ENCODE measurements at regions not wholly inside any gene's neighbourhood (a gene's known extent, or its start where the extent isn't known, plus 50 kb on each side); places are given as distances from the start of the nearest gene placed in this dataset.

GRCh38 chr3:18652781-18653180, 227.6 kb upstream of the SATB1 start:
- no peak for TF ChIP-seq CTCF (IDR thresholded peaks at IDR 0.05; ENCODE audit: low read depth, low read length)
- no peak for DNase-seq (ENCODE audit: low read depth in 2 of 2)
- H3K4me3 ChIP-seq (replicated peaks in 1 of 2; ENCODE audit: low read depth in 2 of 2, low read length in 2 of 2), result no peak overlapping the region

GRCh38 chr3:18650731-18651130, 225.6 kb upstream of the SATB1 start:
- no peak overlapping the region for H3K4me3 ChIP-seq (replicated peaks in 1 of 2; ENCODE audit: low read depth in 2 of 2, low read length in 2 of 2)
- no peak for TF ChIP-seq CTCF (IDR thresholded peaks at IDR 0.05; ENCODE audit: low read depth, low read length)
- no peak for DNase-seq (ENCODE audit: low read depth in 2 of 2)

GRCh38 chr3:18649666-18650363, 224.7 kb upstream of the SATB1 start:
- no peak overlapping the region for H3K4me3 ChIP-seq (replicated peaks in 1 of 2; ENCODE audit: low read depth in 2 of 2, low read length in 2 of 2)
- TF ChIP-seq CTCF (IDR thresholded peaks at IDR 0.05; ENCODE audit: low read depth, low read length), result no peak
- DNase-seq (ENCODE audit: low read depth in 2 of 2), result no peak

- H3K4me3 ChIP-seq (replicated peaks in 1 of 2; ENCODE audit: low read depth in 2 of 2, low read length in 2 of 2), result no peak overlapping the region
- DNase-seq (ENCODE audit: low read depth in 2 of 2), result no peak
- TF ChIP-seq CTCF (IDR thresholded peaks at IDR 0.05; ENCODE audit: low read depth, low read length), result no peak
These were observed 223.8 kb upstream of the SATB1 start for GRCh38 chr3:18648868-18649462.

GRCh38 chr3:18648159-18648558, 223.0 kb upstream of the SATB1 start:
- DNase-seq (ENCODE audit: low read depth in 2 of 2), result no peak
- no peak overlapping the region for H3K4me3 ChIP-seq (replicated peaks in 1 of 2; ENCODE audit: low read depth in 2 of 2, low read length in 2 of 2)
- no peak for TF ChIP-seq CTCF (IDR thresholded peaks at IDR 0.05; ENCODE audit: low read depth, low read length)

GRCh38 chr3:18645619-18646018, 220.5 kb upstream of the SATB1 start:
- no peak overlapping the region for H3K4me3 ChIP-seq (replicated peaks in 1 of 2; ENCODE audit: low read depth in 2 of 2, low read length in 2 of 2)
- no peak for DNase-seq (ENCODE audit: low read depth in 2 of 2)
- no peak for TF ChIP-seq CTCF (IDR thresholded peaks at IDR 0.05; ENCODE audit: low read depth, low read length)
